Ectodermal cell (in vitro differentiated cells): ENCODE measurements at regions not wholly inside any gene's neighbourhood (a gene's known extent, or its start where the extent isn't known, plus 50 kb on each side); places are given as distances from the start of the nearest gene placed in this dataset.
"Not testable (repeated sequence)": the region's sequence is repeated elsewhere in the genome, so short reads cannot be mapped to it uniquely, and the experiment has no call there.

Source experiments
- H3K27ac ChIP-seq: 2 replicates; pipeline ENCODE4 v1.7.0; 2013; ENCODE audit warnings: mild to moderate bottlenecking, low read depth, low read length; ENCODE audit not compliant: insufficient read depth, poor library complexity, severe bottlenecking
- H3K27me3 ChIP-seq: 2 replicates; pipeline ENCODE4 v1.7.0; 2013; ENCODE audit warnings: mild to moderate bottlenecking, low read length; ENCODE audit not compliant: insufficient read depth, control insufficient read depth, poor library complexity, severe bottlenecking
- H3K36me3 ChIP-seq: one replicate; pipeline ENCODE4 v1.7.0; 2013; ENCODE audit warnings: low read length; ENCODE audit not compliant: control insufficient read depth, insufficient read depth
- H3K4me1 ChIP-seq: one replicate; pipeline ENCODE4 v1.7.0; 2013; ENCODE audit warnings: low read length; ENCODE audit not compliant: control insufficient read depth, insufficient read depth
- H3K4me3 ChIP-seq: 2 replicates; pipeline ENCODE4 v1.7.0; 2013; ENCODE audit warnings: low read depth, low read length, control low read depth; ENCODE audit not compliant: insufficient read depth
- H3K9me3 ChIP-seq: 2 replicates; pipeline ENCODE4 v1.7.0; 2013; ENCODE audit warnings: mild to moderate bottlenecking, low read length, moderate library complexity; ENCODE audit not compliant: control insufficient read depth
- WGBS, 2 experiments: methylation state at CpG; one replicate each; pipeline ENCODE4 v1.1.7; 2013; ENCODE audit warnings: missing lambda C conversion rate in 2 of 2; 5-methylcytosine and 5-hydroxymethylcytosine counted together

DNA sequence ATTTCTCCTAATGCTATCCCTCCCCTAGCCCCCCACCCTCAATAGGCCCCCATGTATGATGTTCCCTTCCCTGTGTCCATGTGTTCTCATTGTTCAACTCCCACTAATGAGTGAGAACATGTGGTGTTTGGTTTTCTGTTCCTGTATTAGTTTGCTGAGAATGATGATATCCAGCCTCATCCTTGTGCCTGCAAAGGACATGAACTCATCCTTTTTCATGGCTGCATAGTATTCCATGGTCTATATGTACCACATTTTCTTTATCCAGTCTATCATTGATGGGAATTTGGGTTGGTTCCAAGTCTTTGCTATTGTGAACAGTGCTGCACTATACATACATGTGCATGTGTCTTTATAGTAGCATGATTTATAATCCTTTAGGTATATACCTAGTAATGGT lies 217.5 kb upstream of the ASCC3 start:
- not testable (repeated sequence) for H3K27ac ChIP-seq, H3K36me3 ChIP-seq

DNA sequence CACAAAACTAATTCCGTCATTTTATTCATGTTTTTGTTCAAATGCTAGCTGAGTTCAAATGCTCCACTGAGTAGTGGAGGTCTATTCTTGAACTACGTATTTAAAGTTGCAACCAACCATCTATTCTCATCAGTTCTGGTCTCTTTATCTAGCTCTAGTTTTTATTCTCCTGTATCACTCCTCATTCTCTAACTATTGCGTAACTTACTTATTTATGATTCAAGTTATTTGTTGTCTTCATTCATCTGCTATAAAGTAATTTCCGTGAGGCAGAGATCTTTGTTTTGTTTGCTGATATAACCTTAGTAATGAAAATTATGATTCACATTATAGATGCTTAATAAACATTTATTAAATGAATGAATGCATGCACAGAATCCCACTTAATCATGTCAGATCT lies 221.6 kb upstream of the ASCC3 start:
- Histone ChIP-seq H3K4me3 (no peak overlapping the region), H3K9me3 (no peaks in the 10 kb centered on the region), H3K4me1 (no peaks in the 10 kb centered on the region), H3K27ac (no peak overlapping the region), H3K36me3 (no peaks in the 10 kb centered on the region), H3K27me3 (no peaks in the 10 kb centered on the region)
- 71 to 83% methylated on average over 2 to 3 of the region's 4 CpGs for WGBS, 2 experiments

More for the DNA sequence above, 217.5 kb upstream of the ASCC3 start:
- H3K27me3 ChIP-seq, H3K9me3 ChIP-seq, H3K4me1 ChIP-seq, H3K4me3 ChIP-seq: not testable (repeated sequence)

DNA sequence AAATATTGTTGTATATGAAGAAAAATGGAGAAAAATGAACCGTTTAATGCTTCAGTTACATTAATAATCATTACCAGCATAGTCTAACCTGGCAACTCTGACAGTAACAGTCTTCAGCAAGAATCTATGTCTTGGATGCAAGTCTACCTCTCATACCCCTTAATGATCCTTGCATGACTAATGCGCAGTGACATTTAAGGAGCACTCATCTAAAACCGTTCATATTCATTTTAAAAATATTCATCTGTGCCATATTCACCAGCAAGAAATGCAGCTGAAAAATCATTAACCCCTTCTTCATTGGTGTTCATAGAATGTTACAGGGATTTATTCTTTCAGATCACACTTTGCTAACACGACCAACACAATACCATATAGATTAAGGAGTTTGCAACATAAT lies 227.2 kb upstream of the ASCC3 start:
- no peak overlapping the region for H3K4me3 ChIP-seq
- no peaks in the 10 kb centered on the region for H3K9me3 ChIP-seq
- H3K36me3 ChIP-seq = no peaks in the 10 kb centered on the region
- H3K4me1 ChIP-seq = no peaks in the 10 kb centered on the region
- no peak overlapping the region for H3K27ac ChIP-seq
- WGBS, 2 experiments = 91 to 95% methylated on average over 3 of the region's 4 CpGs
- no peaks in the 10 kb centered on the region for H3K27me3 ChIP-seq

DNA sequence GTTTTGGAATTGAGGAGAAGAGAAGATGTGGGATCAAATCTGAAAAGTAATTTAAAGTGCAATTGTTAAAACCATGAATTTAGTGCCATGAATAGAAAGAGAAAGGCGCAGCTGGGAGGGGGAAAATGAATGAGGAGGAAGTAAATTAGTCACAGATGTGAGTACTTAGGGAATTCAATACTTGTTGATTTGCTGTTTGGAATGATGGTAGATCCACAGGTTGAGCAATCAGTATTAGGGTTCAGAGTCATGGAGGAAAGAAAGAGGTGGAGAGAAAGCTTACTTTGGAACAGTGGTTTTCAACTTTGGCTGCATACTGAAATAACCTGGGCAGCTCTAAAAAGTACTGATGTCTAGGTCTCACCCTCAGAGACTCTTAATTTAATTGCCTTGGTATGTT lies 229.7 kb upstream of the ASCC3 start:
- no peak overlapping the region for H3K4me3 ChIP-seq
- no peak overlapping the region for H3K27ac ChIP-seq
- H3K36me3 ChIP-seq = no peaks in the 10 kb centered on the region
- no peaks in the 10 kb centered on the region for H3K27me3 ChIP-seq
- 96% methylated on average over 1 of the region's 1 CpG for WGBS, 2 experiments
- no peaks in the 10 kb centered on the region for H3K9me3 ChIP-seq
- no peaks in the 10 kb centered on the region for H3K4me1 ChIP-seq

DNA sequence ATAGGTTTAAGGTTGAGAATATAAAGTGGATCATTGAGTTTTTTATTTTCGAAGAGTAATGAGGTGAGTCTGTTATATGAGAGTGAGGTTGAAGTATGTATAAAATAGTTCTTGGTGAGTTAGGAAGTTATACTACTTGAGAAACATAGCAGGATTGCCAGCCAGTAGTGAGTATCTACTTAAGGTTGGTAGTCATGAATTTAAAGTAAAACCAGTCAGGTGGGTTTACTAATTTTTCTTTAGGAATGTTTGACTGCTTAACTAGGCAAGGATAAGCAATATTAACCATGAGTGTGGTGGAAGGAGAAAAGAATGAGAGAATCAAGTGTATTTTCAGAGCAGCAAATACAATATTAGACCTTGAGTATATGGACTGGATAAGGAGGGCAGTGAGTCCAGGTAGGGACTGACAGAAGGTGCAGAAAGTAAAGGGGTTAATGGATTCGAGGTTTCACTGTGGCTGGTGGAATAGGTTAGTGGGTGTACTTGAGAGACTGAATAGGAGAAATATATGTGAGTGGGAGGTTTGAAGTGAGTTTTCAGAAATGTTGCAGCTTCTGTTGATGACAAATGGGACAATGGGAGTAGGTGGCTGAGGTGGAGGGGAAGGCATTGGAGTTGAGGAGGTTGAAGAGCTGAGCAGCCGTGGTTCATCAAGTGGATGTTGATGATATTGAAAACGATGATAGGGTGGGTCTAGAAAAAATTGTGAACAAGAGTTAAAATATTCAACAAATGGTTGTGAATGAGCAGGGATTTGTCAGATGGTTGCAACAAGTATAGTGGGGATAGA lies 232.5 kb upstream of the ASCC3 start:
- no peaks in the 10 kb centered on the region for H3K27me3 ChIP-seq
- H3K27ac ChIP-seq = no peak overlapping the region
- H3K36me3 ChIP-seq = no peaks in the 10 kb centered on the region
- no peak overlapping the region for H3K4me3 ChIP-seq
- H3K9me3 ChIP-seq = no peaks in the 10 kb centered on the region
- no peaks in the 10 kb centered on the region for H3K4me1 ChIP-seq
- WGBS, 2 experiments = 92 to 93% methylated on average over 4 of the region's 4 CpGs

DNA sequence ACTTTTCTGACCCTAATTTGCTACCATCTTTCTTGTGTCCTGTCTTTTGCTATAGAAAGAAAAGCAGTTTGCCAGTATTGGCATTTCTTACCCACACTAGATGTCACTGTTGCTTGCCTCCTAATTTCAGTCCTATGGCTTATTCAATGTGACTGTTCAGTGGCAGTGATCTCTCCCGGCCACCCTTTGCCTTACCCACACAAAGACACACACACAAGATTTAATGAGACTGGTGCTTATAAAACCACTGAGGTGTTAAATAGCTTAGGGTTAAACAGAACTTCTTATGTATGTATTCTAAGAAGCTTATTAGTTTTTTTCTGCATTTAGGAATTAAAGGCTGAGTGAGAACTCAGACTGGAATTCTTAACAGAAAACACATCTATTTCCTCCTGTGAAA lies 233.6 kb upstream of the ASCC3 start:
- Histone ChIP-seq H3K27me3 (no peaks in the 10 kb centered on the region), H3K4me1 (no peaks in the 10 kb centered on the region)
- WGBS, 2 experiments = 17 to 60% methylated on average over 1 of the region's 1 CpG

DNA sequence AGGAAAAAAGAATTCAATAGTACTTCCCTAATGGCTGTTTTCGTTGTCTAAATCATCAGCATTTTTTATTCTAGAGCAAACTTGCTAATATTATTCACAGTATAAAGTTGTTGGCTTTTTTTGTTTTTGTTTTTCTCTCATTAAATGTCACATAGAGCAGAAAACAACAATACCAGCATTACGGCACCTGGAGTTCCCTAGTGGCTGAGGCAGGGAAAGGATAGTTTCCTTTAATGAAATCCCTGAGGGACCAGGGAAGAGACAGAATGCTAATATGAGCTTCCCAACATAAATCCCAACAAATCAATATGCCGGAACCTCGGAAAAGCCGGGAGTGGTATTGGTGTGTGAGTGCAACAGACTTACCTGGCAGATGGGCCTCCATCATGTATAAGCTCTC lies 235.2 kb upstream of the ASCC3 start:
- H3K27me3 ChIP-seq = no peaks in the 10 kb centered on the region
- no peaks in the 10 kb centered on the region for H3K36me3 ChIP-seq
- no peak overlapping the region for H3K4me3 ChIP-seq
- H3K9me3 ChIP-seq = no peaks in the 10 kb centered on the region
- H3K27ac ChIP-seq = no peak overlapping the region
- no peaks in the 10 kb centered on the region for H3K4me1 ChIP-seq
- 90 to 100% methylated on average over 3 to 5 of the region's 5 CpGs for WGBS, 2 experiments

More for the DNA sequence above, 233.6 kb upstream of the ASCC3 start:
- H3K9me3 ChIP-seq = no peaks in the 10 kb centered on the region
- no peak overlapping the region for H3K27ac ChIP-seq
- H3K4me3 ChIP-seq = no peak overlapping the region
- no peaks in the 10 kb centered on the region for H3K36me3 ChIP-seq

DNA sequence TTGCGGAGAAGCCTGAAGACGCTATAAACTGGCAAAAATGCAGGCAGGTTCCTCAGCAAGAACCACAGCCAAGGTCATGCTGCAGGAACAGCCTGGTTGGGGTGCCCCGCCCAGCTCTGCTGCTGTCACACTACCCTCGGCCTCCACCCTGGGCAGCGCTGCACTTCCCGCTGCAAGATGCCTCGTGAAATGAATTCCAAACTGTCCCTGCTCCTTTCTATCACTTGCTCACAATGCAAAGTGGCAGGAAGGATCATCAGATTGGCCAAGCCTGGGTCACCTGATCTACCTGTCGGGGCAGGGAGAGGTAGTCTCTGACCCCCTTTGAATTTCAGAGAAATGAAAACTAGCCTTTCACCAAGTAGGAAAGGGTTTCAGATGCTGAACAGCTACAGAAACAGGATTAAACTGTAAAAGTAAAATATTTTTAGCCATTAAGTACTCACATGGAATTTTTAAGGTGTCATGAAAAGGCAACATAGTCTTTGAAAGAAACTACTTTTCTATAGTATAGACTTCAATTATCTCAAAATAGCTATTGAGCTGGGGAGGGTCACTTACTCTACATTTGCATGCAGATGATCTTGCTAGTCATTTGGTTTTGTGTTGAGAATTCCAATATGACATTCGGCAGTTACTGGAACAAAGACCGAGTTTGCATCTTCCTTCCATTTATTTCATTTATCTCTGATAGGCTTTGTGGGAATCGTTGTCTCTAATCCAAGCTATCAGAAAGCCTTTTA lies 236.4 kb upstream of the ASCC3 start:
- H3K27ac ChIP-seq = no peak overlapping the region
- 53 to 57% methylated on average over 11 of the region's 11 CpGs for WGBS, 2 experiments
- no peaks in the 10 kb centered on the region for H3K36me3 ChIP-seq
- no peaks in the 10 kb centered on the region for H3K4me1 ChIP-seq
- no peak overlapping the region for H3K4me3 ChIP-seq
- no peaks in the 10 kb centered on the region for H3K9me3 ChIP-seq
- H3K27me3 ChIP-seq = no peaks in the 10 kb centered on the region

DNA sequence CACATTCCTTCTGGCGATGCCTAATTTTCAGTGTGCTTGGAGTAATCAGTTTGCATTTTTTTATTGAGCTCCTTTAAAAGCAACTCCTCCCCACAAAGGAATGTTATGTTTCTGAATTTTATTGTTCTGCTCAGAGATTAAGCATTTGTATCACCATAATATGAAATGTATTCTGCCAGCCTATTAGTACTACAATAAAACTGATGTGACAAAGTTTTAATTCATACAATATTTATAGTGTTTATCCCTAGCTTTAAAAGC lies 236.9 kb upstream of the ASCC3 start:
- WGBS, 2 experiments = 60 to 100% methylated on average over 1 of the region's 1 CpG
- H3K9me3 ChIP-seq = no peaks in the 10 kb centered on the region
- no peak overlapping the region for H3K4me3 ChIP-seq
- no peaks in the 10 kb centered on the region for H3K36me3 ChIP-seq
- H3K4me1 ChIP-seq = no peaks in the 10 kb centered on the region
- no peak overlapping the region for H3K27ac ChIP-seq
- H3K27me3 ChIP-seq = no peaks in the 10 kb centered on the region

DNA sequence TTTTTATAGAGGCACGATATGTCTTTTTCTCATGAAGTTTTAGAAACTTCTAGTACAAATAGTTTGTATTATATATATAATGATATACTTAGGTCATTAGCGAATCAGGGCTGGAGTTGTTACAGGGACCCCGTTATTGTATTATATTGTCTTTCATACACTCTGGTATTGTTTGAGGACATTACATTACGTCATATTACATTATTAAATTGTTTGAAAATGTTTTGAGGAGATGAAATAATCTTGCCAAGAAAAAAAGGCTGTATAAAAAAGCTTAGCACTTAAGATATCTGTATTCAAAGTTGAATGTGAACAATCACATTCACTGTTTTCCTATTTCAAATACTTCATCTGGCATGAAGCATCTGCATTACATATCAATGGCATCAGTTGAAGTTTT lies 239.6 kb upstream of the ASCC3 start:
- Histone ChIP-seq H3K27me3 (no peaks in the 10 kb centered on the region), H3K9me3 (no peaks in the 10 kb centered on the region), H3K36me3 (no peaks in the 10 kb centered on the region), H3K4me3 (no peak overlapping the region), H3K4me1 (no peaks in the 10 kb centered on the region), H3K27ac (no peak overlapping the region)
- 80 to 86% methylated on average over 1 of the region's 4 CpGs for WGBS, 2 experiments
